GM12878 (cell line): ENCODE measurements at regions not wholly inside any gene's neighbourhood (a gene's known extent, or its start where the extent isn't known, plus 50 kb on each side); places are given as distances from the start of the nearest gene placed in this dataset.

ENCODE experiments used
- ATAC-seq: fragments of 200-7000 bp; cut with Tn5 transposase; 3 replicates; pipeline ENCODE4 v1.9.1; 2020; ENCODE audit warnings: mild to moderate bottlenecking, moderate library complexity
- BruUV-seq: library from RNA; stranded (reverse); fragments of 400-500 nt; replicated peaks from 2 replicates; lab custom pipeline; 2021; lab: Mats Ljungman, UMichigan
- CTCF ChIA-PET: fragments of 300-600 bp; sonication (Branson Sonifier 250); formaldehyde crosslinking; extraction: SDS; loops from one replicate; lab custom pipeline; 2021; ENCODE audit warnings: inconsistent platforms; lab: Yijun Ruan, JAX
- POLR2A ChIA-PET: fragments of 350-600 bp; formaldehyde crosslinking; extraction: SDS; loops from one replicate; lab custom pipeline; 2021; ENCODE audit warnings: inconsistent platforms; lab: Charles Lee
- RAD21 ChIA-PET: fragments of 300-600 bp; sonication (Branson Sonifier 250); formaldehyde crosslinking; loops from one replicate; lab custom pipeline; 2023; ENCODE audit warnings: antibody characterized with exemption; ENCODE audit not compliant: unreplicated experiment; lab: Charles Lee
- SMC1A ChIA-PET: fragments of 300-600 bp; sonication (Branson Sonifier 250); formaldehyde crosslinking; loops from one replicate; lab custom pipeline; 2023; ENCODE audit not compliant: unreplicated experiment, uncharacterized antibody; lab: Charles Lee
- DNase-seq: peaks from one replicate; pipeline ENCODE4 v3.0.0-alpha.2; 2011; ENCODE audit warnings: low read depth, low spot score
- FAIRE-seq: peaks from 3 replicates; lab custom pipeline; 2011; peaks lifted over from hg19 to GRCh38; lab: Jason Lieb, UNC
- H2AFZ ChIP-seq: 2 replicates; pipeline ENCODE4 v1.6.0; 2011; ENCODE audit warnings: low read depth, low read length, control low read depth; ENCODE audit not compliant: control insufficient read depth
- H3K27ac ChIP-seq: 2 replicates; pipeline ENCODE4 v1.5.1; 2011; ENCODE audit warnings: control low read depth; ENCODE audit not compliant: control insufficient read depth, insufficient read depth
- H3K27me3 ChIP-seq, 2 experiments: replicated peaks in 1 of 2; 2 replicates each; pipeline versions ENCODE4 v1.6.0 to v1.6.1; 2011; ENCODE audit warnings: low read length in 1 of 2; ENCODE audit not compliant: control insufficient read depth in 2 of 2, insufficient read depth in 2 of 2
- H3K36me3 ChIP-seq, 2 experiments: 2 replicates each; pipeline ENCODE4 v1.5.1; 2011; ENCODE audit warnings: low read length in 1 of 2; ENCODE audit not compliant: control insufficient read depth in 2 of 2, insufficient read depth in 2 of 2
- H3K4me1 ChIP-seq: 2 replicates; pipeline ENCODE4 v1.6.1; 2011; ENCODE audit warnings: mild to moderate bottlenecking, low read length, moderate library complexity, mixed read lengths; ENCODE audit not compliant: control insufficient read depth, insufficient read depth
- H3K4me2 ChIP-seq: 2 replicates; pipeline ENCODE4 v1.6.0; 2011; ENCODE audit warnings: control low read depth; ENCODE audit not compliant: control insufficient read depth, insufficient read depth
- H3K4me3 ChIP-seq: fragments of 200-600 bp; sonication (generic); 2 replicates; pipeline ENCODE4 v1.5.1; 2016
- H3K79me2 ChIP-seq: 2 replicates; pipeline ENCODE4 v1.6.0; 2011; ENCODE audit warnings: low read length; ENCODE audit not compliant: control insufficient read depth, insufficient read depth
- H3K9ac ChIP-seq: 2 replicates; pipeline ENCODE4 v1.8.0; 2011; ENCODE audit warnings: low read length, control low read depth, mixed read lengths; ENCODE audit not compliant: control insufficient read depth, insufficient read depth
- H3K9me3 ChIP-seq: replicated peaks from 3 replicates; pipeline ENCODE4 v1.5.1; 2011; ENCODE audit warnings: mild to moderate bottlenecking, low read length; ENCODE audit not compliant: control insufficient read depth, insufficient read depth
- H4K20me1 ChIP-seq: 2 replicates; pipeline ENCODE4 v1.6.0; 2011; ENCODE audit not compliant: control insufficient read depth, insufficient read depth
- CBX5 ChIP-seq: sonication (generic); IDR thresholded peaks from 2 replicates; pipeline ENCODE4 v1.6.1; 2016; ENCODE audit warnings: low read depth, moderate library complexity, mild to moderate bottlenecking, inconsistent platforms
- IKZF2 ChIP-seq, 2 experiments: fragments of 450-650 bp; IDR thresholded peaks; 2 replicates each; pipeline ENCODE4 v1.6.1; 2017; ENCODE audit warnings: mild to moderate bottlenecking in 2 of 2, moderate library complexity in 2 of 2
- NBN ChIP-seq: fragments of 450-650 bp; IDR thresholded peaks from 2 replicates; pipeline ENCODE4 v1.6.1; 2016
- PAX5 ChIP-seq: IDR thresholded peaks from 2 replicates; pipeline ENCODE4 v1.6.1; 2011; ENCODE audit warnings: low read depth, low read length, borderline replicate concordance
- RAD51 ChIP-seq: fragments of 450-650 bp; IDR thresholded peaks from 2 replicates; pipeline ENCODE4 v1.6.1; 2016; ENCODE audit warnings: moderate library complexity, mild to moderate bottlenecking, inconsistent platforms
- SRF ChIP-seq, 2 experiments: IDR thresholded peaks; 2 replicates each; pipeline ENCODE4 v1.6.1; 2011; ENCODE audit warnings: low read depth in 2 of 2, low read length in 2 of 2, mild to moderate bottlenecking in 1 of 2, moderate library complexity in 1 of 2
- ZBTB11 ChIP-seq: fragments of 450-650 bp; formaldehyde crosslinking; IDR thresholded peaks from 2 replicates; pipeline ENCODE4 v1.5.0; 2022; ENCODE audit warnings: mild to moderate bottlenecking, missing genetic modification characterization
- WGBS: methylation state at CpG from one replicate; pipeline ENCODE4 v1.1.6; 2016; ENCODE audit warnings: low lambda C conversion rate; ENCODE audit not compliant: insufficient replicate concordance, insufficient coverage; ENCODE audit errors: missing lambda C conversion rate; 5-methylcytosine and 5-hydroxymethylcytosine counted together
- in situ Hi-C: fragments of 300-500 bp; cut with MboI; formaldehyde crosslinking; loops from 9 replicates; pipeline ENCODE4 v1.14.3; 2018; ENCODE audit warnings: mixed read lengths
- intact Hi-C: fragments of 100-400 bp; cut with micrococcal nuclease; formaldehyde crosslinking; loops from one replicate; pipeline ENCODE4 v1.14.2; 2022; ENCODE audit not compliant: unreplicated experiment
- TF ChIP-seq, protein P1 (sequence below): fragments of 450-650 bp; IDR thresholded peaks from 2 replicates; pipeline ENCODE4 v1.6.1; 2017; ENCODE audit warnings: low read depth, mild to moderate bottlenecking, moderate library complexity

- no peaks in the 10 kb centered on the region for H4K20me1 ChIP-seq
- ChIA-PET CTCF (no interaction called here), SMC1A (interaction anchor here (0.5 to 0.9 kb wide), 3 partner anchors 95 to 577 kb away, joined by 3 to 4 read pairs (median 3); no protein-coding TSS in a partner anchor), RAD21 (no interaction called here), POLR2A (interaction anchor here (1.7 kb wide), 1 partner anchor 23 kb away, joined by 3 read pairs; no protein-coding TSS in a partner anchor)
- BruUV-seq, result no TSS peak
- intact Hi-C loops (no loop called here), in situ Hi-C loops (no loop called here)
- no peak overlapping the region for H3K4me2 ChIP-seq
- no peak overlapping the region for H2AFZ ChIP-seq
- DNase-seq, result no peak
- H3K4me3 ChIP-seq, result no peak overlapping the region
- TF ChIP-seq RAD51 (no peak), CBX5 (no peak), ZBTB11 (CRISPR knock-in tag) (no peak), PAX5 (no peak), SRF (IDR thresholded peaks at IDR 0.05; ENCODE audit: low read depth in 2 of 2, low read length in 2 of 2) (no peak), IKZF2 (IDR thresholded peaks at IDR 0.05) (no peak), NBN (no peak)
- TF ChIP-seq, protein P1, sequence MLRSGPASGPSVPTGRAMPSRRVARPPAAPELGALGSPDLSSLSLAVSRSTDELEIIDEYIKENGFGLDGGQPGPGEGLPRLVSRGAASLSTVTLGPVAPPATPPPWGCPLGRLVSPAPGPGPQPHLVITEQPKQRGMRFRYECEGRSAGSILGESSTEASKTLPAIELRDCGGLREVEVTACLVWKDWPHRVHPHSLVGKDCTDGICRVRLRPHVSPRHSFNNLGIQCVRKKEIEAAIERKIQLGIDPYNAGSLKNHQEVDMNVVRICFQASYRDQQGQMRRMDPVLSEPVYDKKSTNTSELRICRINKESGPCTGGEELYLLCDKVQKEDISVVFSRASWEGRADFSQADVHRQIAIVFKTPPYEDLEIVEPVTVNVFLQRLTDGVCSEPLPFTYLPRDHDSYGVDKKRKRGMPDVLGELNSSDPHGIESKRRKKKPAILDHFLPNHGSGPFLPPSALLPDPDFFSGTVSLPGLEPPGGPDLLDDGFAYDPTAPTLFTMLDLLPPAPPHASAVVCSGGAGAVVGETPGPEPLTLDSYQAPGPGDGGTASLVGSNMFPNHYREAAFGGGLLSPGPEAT, result no peak
- H3K9me3 ChIP-seq, result no peaks in the 10 kb centered on the region
- H3K4me1 ChIP-seq, result no peaks in the 10 kb centered on the region
- no peaks in the 10 kb centered on the region for H3K27me3 ChIP-seq
- 89% methylated on average over 4 of the region's 4 CpGs for WGBS
- H3K36me3 ChIP-seq, result no peaks in the 10 kb centered on the region
- no peak overlapping the region for H3K9ac ChIP-seq
- no peaks in the 10 kb centered on the region for H3K79me2 ChIP-seq
- ATAC-seq, result no peak
- no peak overlapping the region for H3K27ac ChIP-seq
- no peak for FAIRE-seq
Measured at GRCh38 chr12:97398704-97399103, 63.9 kb upstream of the RMST start.
